Prostate gland (tissue), 2 donors: ENCODE measurements at regions not wholly inside any gene's neighbourhood (a gene's known extent, or its start where the extent isn't known, plus 50 kb on each side); places are given as distances from the start of the nearest gene placed in this dataset.

ENCODE experiments used
- DNase-seq: peaks from one replicate; pipeline ENCODE4 v3.0.0-alpha.2; 2019; ENCODE audit warnings: low spot score
- H3K27ac ChIP-seq, 2 donors: fragments of 200-600 bp; sonication (generic); 2 replicates each; pipeline ENCODE4 v1.5.1; 2017 to 2019
- H3K27me3 ChIP-seq: fragments of 200-600 bp; sonication (generic); replicated peaks from 2 replicates; pipeline ENCODE4 v1.5.1; 2019; ENCODE audit not compliant: insufficient read depth
- H3K36me3 ChIP-seq, 2 donors: fragments of 200-600 bp; sonication (generic); 1 replicate in 1 of 2; 2 replicates in 1 of 2; pipeline versions ENCODE4 v1.5.1 to v1.8.1; 2017 to 2019
- H3K4me1 ChIP-seq: fragments of 200-600 bp; sonication (generic); replicated peaks from 2 replicates; pipeline ENCODE4 v1.5.1; 2019
- H3K4me3 ChIP-seq, 2 donors: fragments of 200-600 bp; sonication (generic); 2 replicates each; pipeline ENCODE4 v1.5.1; 2017 to 2019
- H3K9me3 ChIP-seq: fragments of 200-600 bp; sonication (generic); 2 replicates; pipeline ENCODE4 v1.5.1; 2017
- POLR2A ChIP-seq: fragments of 450-650 bp; IDR thresholded peaks from one replicate; pipeline ENCODE4 v1.6.1; 2016; ENCODE audit warnings: antibody characterized with exemption, mild to moderate bottlenecking
- POLR2AphosphoS5 ChIP-seq: sonication (generic); formaldehyde crosslinking; IDR thresholded peaks from one replicate; pipeline ENCODE4 v1.6.1; 2017; ENCODE audit warnings: antibody characterized with exemption
- WGBS: methylation state at CpG from one replicate; pipeline ENCODE4 v1.1.5; 2018; 5-methylcytosine and 5-hydroxymethylcytosine counted together
- intact Hi-C: fragments of 100-400 bp; cut with DNase I; formaldehyde crosslinking; loops from one replicate; pipeline ENCODE4 v1.14.2; 2022
- TF ChIP-seq, protein P1 (sequence below), 4 experiments: fragments of 200-600 bp in 2 of 4; fragments of 450-650 bp in 2 of 4; sonication (generic) in 2 of 4; IDR thresholded peaks; 1 replicate in 3 of 4; 2 replicates in 1 of 4; pipeline ENCODE4 v1.5.1; 2016 to 2019; ENCODE audit warnings: antibody characterized with exemption in 4 of 4, mild to moderate bottlenecking in 2 of 4, moderate library complexity in 2 of 4

- H3K9me3 ChIP-seq: no peaks in the 10 kb centered on the region
- H3K4me3 ChIP-seq: no peak overlapping the region
- WGBS: 83% methylated on average over 1 of the region's 1 CpG
- DNase-seq: no peak
- TF ChIP-seq POLR2AphosphoS5: no peak
- TF ChIP-seq POLR2A: no peak
- TF ChIP-seq, protein P1, sequence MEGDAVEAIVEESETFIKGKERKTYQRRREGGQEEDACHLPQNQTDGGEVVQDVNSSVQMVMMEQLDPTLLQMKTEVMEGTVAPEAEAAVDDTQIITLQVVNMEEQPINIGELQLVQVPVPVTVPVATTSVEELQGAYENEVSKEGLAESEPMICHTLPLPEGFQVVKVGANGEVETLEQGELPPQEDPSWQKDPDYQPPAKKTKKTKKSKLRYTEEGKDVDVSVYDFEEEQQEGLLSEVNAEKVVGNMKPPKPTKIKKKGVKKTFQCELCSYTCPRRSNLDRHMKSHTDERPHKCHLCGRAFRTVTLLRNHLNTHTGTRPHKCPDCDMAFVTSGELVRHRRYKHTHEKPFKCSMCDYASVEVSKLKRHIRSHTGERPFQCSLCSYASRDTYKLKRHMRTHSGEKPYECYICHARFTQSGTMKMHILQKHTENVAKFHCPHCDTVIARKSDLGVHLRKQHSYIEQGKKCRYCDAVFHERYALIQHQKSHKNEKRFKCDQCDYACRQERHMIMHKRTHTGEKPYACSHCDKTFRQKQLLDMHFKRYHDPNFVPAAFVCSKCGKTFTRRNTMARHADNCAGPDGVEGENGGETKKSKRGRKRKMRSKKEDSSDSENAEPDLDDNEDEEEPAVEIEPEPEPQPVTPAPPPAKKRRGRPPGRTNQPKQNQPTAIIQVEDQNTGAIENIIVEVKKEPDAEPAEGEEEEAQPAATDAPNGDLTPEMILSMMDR (IDR thresholded peaks at IDR 0.05): no peak
- H3K36me3 ChIP-seq: no peaks in the 10 kb centered on the region
- intact Hi-C loops: no loop called here
- H3K27ac ChIP-seq: no peak overlapping the region
- no peaks in the 10 kb centered on the region for H3K4me1 ChIP-seq
- H3K27me3 ChIP-seq: no peaks in the 10 kb centered on the region
Observed at GRCh38 chr20:39534846-39535245, 572.7 kb downstream of the DHX35 start.

- H3K36me3 ChIP-seq: no peaks in the 10 kb centered on the region
- WGBS: 63% methylated on average over 3 of the region's 3 CpGs
Observed at GRCh38 chr20:39533858-39534257, 571.7 kb downstream of the DHX35 start.

GRCh38 chr20:39532205-39532604 is 570.1 kb downstream of the DHX35 start:
- Histone ChIP-seq H3K9me3 (no peaks in the 10 kb centered on the region), H3K36me3 (no peaks in the 10 kb centered on the region), H3K4me1 (no peaks in the 10 kb centered on the region), H3K27ac (no peak overlapping the region), H3K4me3 (no peak overlapping the region), H3K27me3 (no peaks in the 10 kb centered on the region)
- intact Hi-C loops: no loop called here
- TF ChIP-seq POLR2A (no peak), POLR2AphosphoS5 (no peak)
- no peak for DNase-seq
- WGBS: 73% methylated on average over 1 of the region's 1 CpG

More at GRCh38 chr20:39533858-39534257, 571.7 kb downstream of the DHX35 start:
- H3K4me1 ChIP-seq: no peaks in the 10 kb centered on the region
- DNase-seq: no peak
- no peak for TF ChIP-seq POLR2A
- TF ChIP-seq POLR2AphosphoS5: no peak
- TF ChIP-seq, protein P1 (IDR thresholded peaks at IDR 0.05): no peak
- H3K9me3 ChIP-seq: no peaks in the 10 kb centered on the region
- no peak overlapping the region for H3K4me3 ChIP-seq
- H3K27ac ChIP-seq: no peak overlapping the region
- H3K27me3 ChIP-seq: no peaks in the 10 kb centered on the region
- intact Hi-C loops: no loop called here

GRCh38 chr20:39528436-39528835 is 566.3 kb downstream of the DHX35 start:
- WGBS: 95% methylated on average over 4 of the region's 4 CpGs
- H3K27me3 ChIP-seq: no peaks in the 10 kb centered on the region
- DNase-seq: no peak
- no peaks in the 10 kb centered on the region for H3K4me1 ChIP-seq
- no peaks in the 10 kb centered on the region for H3K36me3 ChIP-seq
- H3K27ac ChIP-seq: no peak overlapping the region
- H3K9me3 ChIP-seq: no peaks in the 10 kb centered on the region
- intact Hi-C loops: no loop called here
- TF ChIP-seq, protein P1 (IDR thresholded peaks at IDR 0.05): no peak
- no peak overlapping the region for H3K4me3 ChIP-seq

- DNase-seq: no peak
- Histone ChIP-seq H3K4me1 (no peaks in the 10 kb centered on the region), H3K27me3 (no peaks in the 10 kb centered on the region), H3K9me3 (no peaks in the 10 kb centered on the region), H3K27ac (no peak overlapping the region), H3K4me3 (no peak overlapping the region), H3K36me3 (no peaks in the 10 kb centered on the region)
- TF ChIP-seq POLR2AphosphoS5 (no peak), POLR2A (no peak)
- TF ChIP-seq, protein P1 (IDR thresholded peaks at IDR 0.05): no peak
- intact Hi-C loops: no loop called here
- WGBS: 18% methylated on average over 4 of the region's 4 CpGs
Observed at GRCh38 chr20:39524371-39524911, 562.3 kb downstream of the DHX35 start.
